ENCODE measurements at regions not wholly inside any gene's neighbourhood (a gene's known extent, or its start where the extent isn't known, plus 50 kb on each side); places are given as distances from the start of the nearest gene placed in this dataset.

GRCh38 chr22:47280301-47280700, 517.9 kb downstream of the TBC1D22A start:
- TF ChIP-seq, protein P1, sequence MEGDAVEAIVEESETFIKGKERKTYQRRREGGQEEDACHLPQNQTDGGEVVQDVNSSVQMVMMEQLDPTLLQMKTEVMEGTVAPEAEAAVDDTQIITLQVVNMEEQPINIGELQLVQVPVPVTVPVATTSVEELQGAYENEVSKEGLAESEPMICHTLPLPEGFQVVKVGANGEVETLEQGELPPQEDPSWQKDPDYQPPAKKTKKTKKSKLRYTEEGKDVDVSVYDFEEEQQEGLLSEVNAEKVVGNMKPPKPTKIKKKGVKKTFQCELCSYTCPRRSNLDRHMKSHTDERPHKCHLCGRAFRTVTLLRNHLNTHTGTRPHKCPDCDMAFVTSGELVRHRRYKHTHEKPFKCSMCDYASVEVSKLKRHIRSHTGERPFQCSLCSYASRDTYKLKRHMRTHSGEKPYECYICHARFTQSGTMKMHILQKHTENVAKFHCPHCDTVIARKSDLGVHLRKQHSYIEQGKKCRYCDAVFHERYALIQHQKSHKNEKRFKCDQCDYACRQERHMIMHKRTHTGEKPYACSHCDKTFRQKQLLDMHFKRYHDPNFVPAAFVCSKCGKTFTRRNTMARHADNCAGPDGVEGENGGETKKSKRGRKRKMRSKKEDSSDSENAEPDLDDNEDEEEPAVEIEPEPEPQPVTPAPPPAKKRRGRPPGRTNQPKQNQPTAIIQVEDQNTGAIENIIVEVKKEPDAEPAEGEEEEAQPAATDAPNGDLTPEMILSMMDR (IDR thresholded peaks at IDR 0.05; ENCODE audit: low read depth, low read length, poor library complexity, severe bottlenecking): no peak
- TF ChIP-seq EZH2phosphoT487 (IDR thresholded peaks at IDR 0.05; ENCODE audit: borderline replicate concordance, low read length): no peak
